ENCODE measurements at regions not wholly inside any gene's neighbourhood (a gene's known extent, or its start where the extent isn't known, plus 50 kb on each side); places are given as distances from the start of the nearest gene placed in this dataset.

DNA sequence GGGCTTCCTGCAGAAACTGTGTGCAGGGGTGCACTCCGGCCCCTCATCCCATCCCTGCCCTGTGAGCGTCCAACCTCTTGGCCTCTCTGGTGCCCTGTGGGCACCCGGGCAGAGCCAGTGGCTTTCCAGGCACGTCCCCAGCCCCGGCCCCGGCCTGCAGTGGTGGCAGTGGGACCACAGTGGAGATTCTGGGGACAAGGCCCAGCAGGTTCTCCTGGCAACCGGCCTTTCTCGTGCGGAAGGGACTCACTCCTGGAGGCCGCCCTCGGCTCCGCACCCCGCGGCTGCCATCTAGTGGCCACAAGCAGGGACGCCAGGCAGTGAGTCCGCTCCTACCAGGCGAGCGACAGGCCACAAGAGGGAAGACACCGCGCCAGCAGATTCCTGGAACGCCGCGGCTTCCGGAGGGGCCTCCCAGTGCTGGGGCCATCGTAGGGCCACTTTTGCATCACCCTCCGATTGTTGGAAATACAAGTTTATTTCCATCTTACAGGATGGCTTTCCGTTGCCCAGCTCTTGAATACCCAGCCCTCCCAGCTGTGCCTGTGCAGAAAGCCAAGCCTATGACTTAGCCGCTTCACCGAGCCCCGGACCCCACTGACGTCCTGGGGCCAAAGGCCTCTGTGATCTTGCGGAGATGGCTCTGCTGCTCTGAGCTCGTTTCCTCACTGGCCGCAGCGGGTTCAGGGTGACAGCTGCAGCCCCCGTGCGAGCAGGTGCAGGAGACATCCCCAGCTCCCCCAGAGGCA, 357.3 kb downstream of the CTTN start:
- Histone ChIP-seq H3K4me1 (peaks cover 9% of the 10 kb centered on the region), H3K9me3 (peaks cover 10% of the 10 kb centered on the region), H3K27me3 (ENCODE audit: low read depth) (peaks cover 8% of the 10 kb centered on the region), H3K4me3 (no peak overlapping the region), H3K36me3 (no peaks in the 10 kb centered on the region), H3K27ac (no peak overlapping the region)
- TF ChIP-seq, protein P1, sequence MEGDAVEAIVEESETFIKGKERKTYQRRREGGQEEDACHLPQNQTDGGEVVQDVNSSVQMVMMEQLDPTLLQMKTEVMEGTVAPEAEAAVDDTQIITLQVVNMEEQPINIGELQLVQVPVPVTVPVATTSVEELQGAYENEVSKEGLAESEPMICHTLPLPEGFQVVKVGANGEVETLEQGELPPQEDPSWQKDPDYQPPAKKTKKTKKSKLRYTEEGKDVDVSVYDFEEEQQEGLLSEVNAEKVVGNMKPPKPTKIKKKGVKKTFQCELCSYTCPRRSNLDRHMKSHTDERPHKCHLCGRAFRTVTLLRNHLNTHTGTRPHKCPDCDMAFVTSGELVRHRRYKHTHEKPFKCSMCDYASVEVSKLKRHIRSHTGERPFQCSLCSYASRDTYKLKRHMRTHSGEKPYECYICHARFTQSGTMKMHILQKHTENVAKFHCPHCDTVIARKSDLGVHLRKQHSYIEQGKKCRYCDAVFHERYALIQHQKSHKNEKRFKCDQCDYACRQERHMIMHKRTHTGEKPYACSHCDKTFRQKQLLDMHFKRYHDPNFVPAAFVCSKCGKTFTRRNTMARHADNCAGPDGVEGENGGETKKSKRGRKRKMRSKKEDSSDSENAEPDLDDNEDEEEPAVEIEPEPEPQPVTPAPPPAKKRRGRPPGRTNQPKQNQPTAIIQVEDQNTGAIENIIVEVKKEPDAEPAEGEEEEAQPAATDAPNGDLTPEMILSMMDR (IDR thresholded peaks at IDR 0.05): peak; percentile 97
- intact Hi-C loops (cut with DNase I): no loop called here
- DNase-seq: peak; percentile 82
- peak; percentile 95 to 96 for ATAC-seq

- ATAC-seq (no peak), DNase-seq (peak; percentile 31)
- Histone ChIP-seq H3K27me3 (ENCODE audit: low read depth) (peaks cover 8% of the 10 kb centered on the region), H3K36me3 (no peaks in the 10 kb centered on the region), H3K4me3 (no peak overlapping the region), H3K27ac (no peak overlapping the region), H3K4me1 (peaks cover 9% of the 10 kb centered on the region), H3K9me3 (peaks cover 2% of the 10 kb centered on the region)
- intact Hi-C loops (cut with DNase I): no loop called here
- TF ChIP-seq, protein P1 (IDR thresholded peaks at IDR 0.05): no peak
Observed at GRCh38 chr11:70756341-70756740, 358.0 kb downstream of the CTTN start.

DNA sequence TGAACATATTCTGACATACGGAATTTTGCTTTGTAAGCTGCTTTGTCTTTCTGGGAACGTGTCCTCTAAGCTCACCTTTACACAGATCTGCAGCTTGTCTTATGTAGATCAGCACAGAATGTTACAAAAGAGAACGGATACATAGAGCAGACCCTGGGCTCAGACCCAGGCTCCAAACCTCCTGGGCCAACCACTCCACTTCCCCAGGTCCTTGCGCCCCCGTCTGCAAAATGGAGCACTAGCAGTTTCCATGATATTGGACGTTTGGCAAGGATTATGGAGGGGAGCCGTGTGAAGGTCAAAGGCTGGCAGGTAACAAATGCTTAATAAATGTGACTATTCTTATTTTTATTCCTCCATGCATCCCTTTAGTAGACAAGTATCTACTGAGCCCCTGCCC, 358.4 kb downstream of the CTTN start:
- TF ChIP-seq, protein P1 (IDR thresholded peaks at IDR 0.05): no peak
- Histone ChIP-seq H3K9me3 (no peaks in the 10 kb centered on the region), H3K27me3 (ENCODE audit: low read depth) (peaks cover 8% of the 10 kb centered on the region), H3K4me1 (peaks cover 9% of the 10 kb centered on the region), H3K27ac (no peak overlapping the region), H3K36me3 (no peaks in the 10 kb centered on the region), H3K4me3 (no peak overlapping the region)
- no peak for ATAC-seq
- intact Hi-C loops (cut with DNase I): no loop called here
- DNase-seq: no peak

- Histone ChIP-seq H3K27me3 (ENCODE audit: low read depth) (peaks cover 8% of the 10 kb centered on the region), H3K9me3 (no peaks in the 10 kb centered on the region), H3K27ac (no peak overlapping the region), H3K4me3 (no peak overlapping the region), H3K36me3 (no peaks in the 10 kb centered on the region), H3K4me1 (peaks cover 9% of the 10 kb centered on the region)
- intact Hi-C loops (cut with DNase I): no loop called here
- DNase-seq (no peak), ATAC-seq (no peak)
- TF ChIP-seq, protein P1 (IDR thresholded peaks at IDR 0.05): no peak
Observed at GRCh38 chr11:70757241-70757640, 358.9 kb downstream of the CTTN start.

- TF ChIP-seq, protein P1 (IDR thresholded peaks at IDR 0.05): no peak
- H3K4me3 ChIP-seq: no peak overlapping the region
- no peak for ATAC-seq
- H3K27ac ChIP-seq: no peak overlapping the region
- H3K4me1 ChIP-seq: peaks cover 9% of the 10 kb centered on the region
- intact Hi-C loops (cut with DNase I): no loop called here
- no peaks in the 10 kb centered on the region for H3K9me3 ChIP-seq
- DNase-seq: no peak
- H3K27me3 ChIP-seq (ENCODE audit: low read depth): peaks cover 8% of the 10 kb centered on the region
- no peaks in the 10 kb centered on the region for H3K36me3 ChIP-seq
Observed at GRCh38 chr11:70758206-70758605, 359.9 kb downstream of the CTTN start.

Data from lower lobe of right lung (tissue), 2 donors.